ENCODE measurements at regions not wholly inside any gene's neighbourhood (a gene's known extent, or its start where the extent isn't known, plus 50 kb on each side); places are given as distances from the start of the nearest gene placed in this dataset.

- TF ChIP-seq EZH2phosphoT487 (IDR thresholded peaks at IDR 0.05; ENCODE audit: insufficient read depth, low read depth): no peak
- no peak for TF ChIP-seq EZH2 (IDR thresholded peaks at IDR 0.05; ENCODE audit: insufficient read depth, poor library complexity, severe bottlenecking)
Measured at GRCh38 chr11:44505581-44506054, 59.8 kb upstream of the CD82 start.

Data from GM23248 (cell line).